Chondrocyte (in vitro differentiated cells): ENCODE measurements at regions not wholly inside any gene's neighbourhood (a gene's known extent, or its start where the extent isn't known, plus 50 kb on each side); places are given as distances from the start of the nearest gene placed in this dataset.

Source experiments
- DNase-seq: peaks from one replicate; pipeline ENCODE4 v3.0.0; 2021; ENCODE audit warnings: mixed read lengths, low spot score
- H3K27ac Mint-ChIP-seq: one replicate; pipeline ENCODE4 v1.8.0; 2021; ENCODE audit warnings: mild to moderate bottlenecking, moderate library complexity, mixed read lengths; ENCODE audit not compliant: unreplicated experiment
- H3K27me3 Mint-ChIP-seq: 2 replicates; pipeline ENCODE4 v1.8.0; 2021; ENCODE audit warnings: low read depth, mixed read lengths
- H3K36me3 Mint-ChIP-seq: 2 replicates; pipeline ENCODE4 v1.8.0; 2021; ENCODE audit warnings: low read depth, mixed read lengths
- H3K4me1 Mint-ChIP-seq: 2 replicates; pipeline ENCODE4 v1.8.0; 2021; ENCODE audit warnings: low read depth, mild to moderate bottlenecking, mixed read lengths
- H3K4me3 Mint-ChIP-seq: one replicate; pipeline ENCODE4 v1.8.0; 2021; ENCODE audit warnings: mild to moderate bottlenecking, moderate library complexity, mixed read lengths; ENCODE audit not compliant: unreplicated experiment
- H3K9me3 Mint-ChIP-seq: 2 replicates; pipeline ENCODE4 v1.8.0; 2021; ENCODE audit warnings: low read depth, mixed read lengths
- TF ChIP-seq, protein P1 (sequence below): fragments of 200-600 bp; sonication (generic); IDR thresholded peaks from 2 replicates; pipeline ENCODE4 v1.5.0; 2021; ENCODE audit warnings: antibody characterized with exemption, mild to moderate bottlenecking, moderate library complexity

DNA sequence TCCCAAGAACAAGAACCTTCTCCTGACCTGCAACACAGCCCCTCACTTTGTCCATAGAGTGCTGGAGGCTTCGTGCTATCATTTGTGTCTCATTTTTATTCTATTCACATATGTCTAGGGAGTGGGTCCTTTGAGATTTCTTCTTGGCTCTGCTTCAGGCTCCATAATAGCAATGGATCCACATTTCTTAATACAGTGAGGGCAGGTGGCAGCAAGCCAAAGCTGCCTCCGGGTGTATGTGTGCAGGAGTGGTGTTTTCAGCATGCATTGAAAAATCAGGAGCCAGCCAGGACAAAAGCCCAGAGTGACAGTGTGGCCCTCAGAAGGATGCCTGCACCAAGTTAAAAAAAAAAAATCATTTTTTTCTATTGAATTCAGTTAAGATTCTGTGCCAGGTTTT, 115.1 kb upstream of the PELI1 start:
- H3K4me3 Mint-ChIP-seq: no peak overlapping the region
- DNase-seq: no peak
- H3K36me3 Mint-ChIP-seq: no peaks in the 10 kb centered on the region
- H3K4me1 Mint-ChIP-seq: peaks cover 40% of the 10 kb centered on the region
- TF ChIP-seq, protein P1, sequence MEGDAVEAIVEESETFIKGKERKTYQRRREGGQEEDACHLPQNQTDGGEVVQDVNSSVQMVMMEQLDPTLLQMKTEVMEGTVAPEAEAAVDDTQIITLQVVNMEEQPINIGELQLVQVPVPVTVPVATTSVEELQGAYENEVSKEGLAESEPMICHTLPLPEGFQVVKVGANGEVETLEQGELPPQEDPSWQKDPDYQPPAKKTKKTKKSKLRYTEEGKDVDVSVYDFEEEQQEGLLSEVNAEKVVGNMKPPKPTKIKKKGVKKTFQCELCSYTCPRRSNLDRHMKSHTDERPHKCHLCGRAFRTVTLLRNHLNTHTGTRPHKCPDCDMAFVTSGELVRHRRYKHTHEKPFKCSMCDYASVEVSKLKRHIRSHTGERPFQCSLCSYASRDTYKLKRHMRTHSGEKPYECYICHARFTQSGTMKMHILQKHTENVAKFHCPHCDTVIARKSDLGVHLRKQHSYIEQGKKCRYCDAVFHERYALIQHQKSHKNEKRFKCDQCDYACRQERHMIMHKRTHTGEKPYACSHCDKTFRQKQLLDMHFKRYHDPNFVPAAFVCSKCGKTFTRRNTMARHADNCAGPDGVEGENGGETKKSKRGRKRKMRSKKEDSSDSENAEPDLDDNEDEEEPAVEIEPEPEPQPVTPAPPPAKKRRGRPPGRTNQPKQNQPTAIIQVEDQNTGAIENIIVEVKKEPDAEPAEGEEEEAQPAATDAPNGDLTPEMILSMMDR: no peak
- no peaks in the 10 kb centered on the region for H3K27me3 Mint-ChIP-seq
- H3K27ac Mint-ChIP-seq: no peak overlapping the region
- H3K9me3 Mint-ChIP-seq: no peaks in the 10 kb centered on the region

DNA sequence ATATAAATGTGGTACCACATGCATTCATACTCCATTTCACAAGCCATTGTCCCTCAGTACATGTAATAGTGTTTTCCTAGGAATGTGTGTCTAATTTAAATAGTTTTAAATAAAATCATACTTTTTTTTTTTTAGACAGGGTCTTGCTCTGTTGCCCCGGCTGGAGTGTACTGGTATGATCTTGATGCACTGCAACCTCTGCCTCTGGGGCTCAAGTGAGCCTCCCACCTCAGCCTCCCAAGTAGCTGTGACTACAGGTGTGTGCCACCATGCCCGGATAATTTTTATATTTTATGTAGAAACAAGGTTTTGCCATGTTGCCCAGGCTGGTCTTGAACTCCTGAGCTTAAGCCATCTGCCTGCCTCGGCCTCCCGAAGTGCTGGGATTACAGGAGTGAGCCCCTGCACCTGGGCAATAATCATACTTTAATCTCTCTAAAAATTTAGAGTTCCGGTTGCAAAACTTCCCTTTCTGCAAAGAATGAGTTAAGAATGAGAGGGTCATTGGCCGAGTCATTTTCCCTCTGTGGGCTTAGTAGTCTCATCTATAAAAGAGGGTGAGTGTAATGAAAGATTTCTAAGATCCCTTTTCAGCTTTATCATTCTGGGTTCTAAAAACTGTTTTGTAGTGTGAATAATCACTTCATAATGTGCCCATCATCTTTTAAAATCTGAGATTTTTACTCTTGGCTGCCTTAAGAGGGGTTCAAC, 116.0 kb upstream of the PELI1 start:
- no peaks in the 10 kb centered on the region for H3K27me3 Mint-ChIP-seq
- H3K27ac Mint-ChIP-seq: no peak overlapping the region
- no peak for DNase-seq
- peaks cover 40% of the 10 kb centered on the region for H3K4me1 Mint-ChIP-seq
- no peak overlapping the region for H3K4me3 Mint-ChIP-seq
- no peaks in the 10 kb centered on the region for H3K9me3 Mint-ChIP-seq
- TF ChIP-seq, protein P1: no peak
- no peaks in the 10 kb centered on the region for H3K36me3 Mint-ChIP-seq

DNA sequence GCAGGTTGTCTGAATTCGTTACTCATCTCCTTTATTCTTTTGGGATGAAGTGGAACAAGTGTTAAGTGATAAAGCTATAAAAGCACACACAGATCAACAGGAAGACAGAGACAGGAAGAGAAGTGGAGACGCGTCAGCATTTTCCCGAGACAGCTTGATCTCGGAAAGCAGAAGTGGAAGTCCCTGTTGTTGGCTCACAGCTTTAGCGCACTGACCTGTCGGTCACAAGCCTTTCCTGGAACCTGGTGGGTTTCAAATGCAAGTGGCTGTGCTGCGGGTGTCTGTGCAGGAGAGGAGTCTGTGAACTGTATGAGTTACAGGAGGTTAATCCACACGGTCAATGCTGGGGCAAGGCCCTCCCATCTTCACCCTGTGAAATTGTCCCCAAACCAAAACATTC, 116.6 kb upstream of the PELI1 start:
- H3K9me3 Mint-ChIP-seq: peaks cover 2% of the 10 kb centered on the region
- TF ChIP-seq, protein P1: no peak
- H3K27ac Mint-ChIP-seq: no peak overlapping the region
- no peaks in the 10 kb centered on the region for H3K36me3 Mint-ChIP-seq
- no peak for DNase-seq
- no peak overlapping the region for H3K4me3 Mint-ChIP-seq
- H3K27me3 Mint-ChIP-seq: no peaks in the 10 kb centered on the region
- peaks cover 40% of the 10 kb centered on the region for H3K4me1 Mint-ChIP-seq

DNA sequence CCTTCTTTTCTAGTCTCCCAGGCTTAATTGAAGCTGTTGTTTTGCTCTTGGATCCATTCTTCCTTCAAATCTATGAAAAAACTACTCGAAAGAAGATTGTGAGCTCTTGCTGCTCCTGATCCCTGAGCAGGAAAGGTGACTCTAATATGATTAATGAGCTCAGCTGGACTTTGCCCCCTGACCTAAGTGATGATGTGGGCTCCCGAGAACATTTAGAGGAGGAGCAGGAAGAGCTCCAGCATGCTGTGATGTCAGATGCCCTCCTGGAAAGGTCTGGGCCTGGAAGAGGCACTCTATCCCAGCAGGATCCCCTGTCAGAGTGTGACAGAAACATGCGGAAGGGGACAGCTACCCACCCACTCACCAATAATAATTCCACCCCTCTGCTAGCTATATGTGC, 117.9 kb upstream of the PELI1 start:
- no peak overlapping the region for H3K4me3 Mint-ChIP-seq
- TF ChIP-seq, protein P1: no peak
- peaks cover 2% of the 10 kb centered on the region for H3K9me3 Mint-ChIP-seq
- H3K36me3 Mint-ChIP-seq: no peaks in the 10 kb centered on the region
- no peaks in the 10 kb centered on the region for H3K27me3 Mint-ChIP-seq
- no peak overlapping the region for H3K27ac Mint-ChIP-seq
- peaks cover 44% of the 10 kb centered on the region for H3K4me1 Mint-ChIP-seq
- DNase-seq: no peak

DNA sequence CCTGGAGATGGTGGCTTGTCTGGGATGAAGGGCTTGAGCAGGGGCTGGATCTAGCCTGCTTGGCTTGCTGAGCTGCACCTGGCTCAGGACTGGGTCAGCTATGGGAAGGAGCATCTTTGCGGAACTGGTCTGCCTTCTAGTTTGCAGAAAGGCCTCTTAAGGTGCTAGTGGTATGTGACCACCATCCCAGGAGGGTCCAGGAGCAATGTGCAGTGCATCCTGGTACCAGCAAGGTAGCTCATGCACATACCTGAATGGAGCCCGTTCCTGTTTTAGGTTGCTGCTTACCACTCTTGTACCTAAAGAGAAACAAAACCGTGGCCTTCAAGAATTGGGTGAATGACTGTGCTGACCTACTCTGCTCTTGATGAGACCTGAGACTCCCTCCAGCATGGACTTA, 118.6 kb upstream of the PELI1 start:
- no peaks in the 10 kb centered on the region for H3K27me3 Mint-ChIP-seq
- peaks cover 51% of the 10 kb centered on the region for H3K4me1 Mint-ChIP-seq
- DNase-seq: no peak
- H3K9me3 Mint-ChIP-seq: peaks cover 2% of the 10 kb centered on the region
- no peak overlapping the region for H3K27ac Mint-ChIP-seq
- no peak overlapping the region for H3K4me3 Mint-ChIP-seq
- TF ChIP-seq, protein P1: no peak
- no peaks in the 10 kb centered on the region for H3K36me3 Mint-ChIP-seq
